ENCODE measurements at regions not wholly inside any gene's neighbourhood (a gene's known extent, or its start where the extent isn't known, plus 50 kb on each side); places are given as distances from the start of the nearest gene placed in this dataset.
"Not testable (repeated sequence)": the region's sequence is repeated elsewhere in the genome, so short reads cannot be mapped to it uniquely, and the experiment has no call there.

DNA sequence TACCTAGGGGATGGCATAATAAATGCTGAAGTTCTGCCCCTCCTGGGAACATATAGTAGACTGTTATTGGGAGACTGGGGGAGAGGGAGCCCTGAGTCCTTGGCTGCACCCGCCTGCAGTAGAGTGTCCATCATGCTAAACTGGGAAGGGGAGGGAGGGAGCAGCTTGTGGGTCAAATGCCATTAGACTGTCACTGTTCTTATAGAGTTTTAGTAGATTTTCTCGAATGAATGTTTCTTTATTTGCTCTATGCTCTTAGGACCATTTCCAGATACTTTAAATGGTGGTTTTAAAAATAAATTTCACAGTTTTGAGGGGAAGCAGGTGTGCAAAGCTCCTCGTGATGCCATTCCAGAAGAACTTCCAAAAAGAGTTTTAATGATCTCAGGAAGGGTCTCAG lies 111.6 kb upstream of the USP9X start:
- TF ChIP-seq, protein P1, sequence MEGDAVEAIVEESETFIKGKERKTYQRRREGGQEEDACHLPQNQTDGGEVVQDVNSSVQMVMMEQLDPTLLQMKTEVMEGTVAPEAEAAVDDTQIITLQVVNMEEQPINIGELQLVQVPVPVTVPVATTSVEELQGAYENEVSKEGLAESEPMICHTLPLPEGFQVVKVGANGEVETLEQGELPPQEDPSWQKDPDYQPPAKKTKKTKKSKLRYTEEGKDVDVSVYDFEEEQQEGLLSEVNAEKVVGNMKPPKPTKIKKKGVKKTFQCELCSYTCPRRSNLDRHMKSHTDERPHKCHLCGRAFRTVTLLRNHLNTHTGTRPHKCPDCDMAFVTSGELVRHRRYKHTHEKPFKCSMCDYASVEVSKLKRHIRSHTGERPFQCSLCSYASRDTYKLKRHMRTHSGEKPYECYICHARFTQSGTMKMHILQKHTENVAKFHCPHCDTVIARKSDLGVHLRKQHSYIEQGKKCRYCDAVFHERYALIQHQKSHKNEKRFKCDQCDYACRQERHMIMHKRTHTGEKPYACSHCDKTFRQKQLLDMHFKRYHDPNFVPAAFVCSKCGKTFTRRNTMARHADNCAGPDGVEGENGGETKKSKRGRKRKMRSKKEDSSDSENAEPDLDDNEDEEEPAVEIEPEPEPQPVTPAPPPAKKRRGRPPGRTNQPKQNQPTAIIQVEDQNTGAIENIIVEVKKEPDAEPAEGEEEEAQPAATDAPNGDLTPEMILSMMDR (IDR thresholded peaks at IDR 0.05; ENCODE audit: insufficient read depth, low read depth, low read length, missing control alignments) = no peak
- H3K4me3 ChIP-seq (ENCODE audit: low read depth, low read length) = no peak overlapping the region
- no peak for DNase-seq (ENCODE audit: low read depth)

DNA sequence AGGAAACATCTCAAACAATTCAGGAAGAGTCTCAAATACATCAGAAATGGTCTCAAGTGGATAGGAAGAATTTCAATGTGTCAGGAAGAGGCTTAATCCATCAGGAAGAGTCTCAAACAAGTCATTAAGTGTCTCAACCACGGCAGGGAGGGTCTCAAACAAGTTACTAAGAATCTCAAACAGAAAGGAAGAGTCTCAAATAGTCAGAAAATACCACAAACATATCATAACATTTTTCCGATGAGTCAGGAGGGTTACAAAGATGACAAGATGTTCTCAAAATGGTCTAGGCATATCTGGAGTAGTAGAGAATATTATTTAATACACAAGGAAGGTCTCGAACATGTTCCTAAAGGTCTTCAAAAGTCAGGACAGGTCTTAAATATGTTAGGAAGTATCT lies 109.3 kb upstream of the USP9X start:
- TF ChIP-seq, protein P1 (IDR thresholded peaks at IDR 0.05; ENCODE audit: insufficient read depth, low read depth, low read length, missing control alignments) = no peak
- DNase-seq (ENCODE audit: low read depth) = no peak
- no peak overlapping the region for H3K4me3 ChIP-seq (ENCODE audit: low read depth, low read length)

DNA sequence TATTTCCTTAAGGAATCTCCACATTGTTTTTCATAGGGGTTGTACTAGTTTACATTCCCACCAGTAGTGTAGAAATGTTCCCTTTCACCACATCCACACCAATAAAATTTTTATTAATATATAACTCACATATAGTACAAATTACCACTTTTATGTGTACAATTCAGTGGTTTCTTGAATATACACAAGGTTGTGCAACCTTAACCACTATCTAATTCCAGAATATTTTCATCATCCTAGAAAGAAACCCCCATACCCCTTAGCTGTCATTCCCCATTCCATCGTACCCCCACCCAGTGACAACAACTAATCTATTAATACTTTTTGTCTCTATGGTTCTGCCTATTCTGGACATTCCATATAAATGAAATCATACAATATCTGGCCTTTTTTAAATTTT lies 108.3 kb upstream of the USP9X start:
- TF ChIP-seq, protein P1 (IDR thresholded peaks at IDR 0.05; ENCODE audit: insufficient read depth, low read depth, low read length, missing control alignments) = no peak
- DNase-seq (ENCODE audit: low read depth) = no peak
- H3K4me3 ChIP-seq (ENCODE audit: low read depth, low read length) = no peak overlapping the region

DNA sequence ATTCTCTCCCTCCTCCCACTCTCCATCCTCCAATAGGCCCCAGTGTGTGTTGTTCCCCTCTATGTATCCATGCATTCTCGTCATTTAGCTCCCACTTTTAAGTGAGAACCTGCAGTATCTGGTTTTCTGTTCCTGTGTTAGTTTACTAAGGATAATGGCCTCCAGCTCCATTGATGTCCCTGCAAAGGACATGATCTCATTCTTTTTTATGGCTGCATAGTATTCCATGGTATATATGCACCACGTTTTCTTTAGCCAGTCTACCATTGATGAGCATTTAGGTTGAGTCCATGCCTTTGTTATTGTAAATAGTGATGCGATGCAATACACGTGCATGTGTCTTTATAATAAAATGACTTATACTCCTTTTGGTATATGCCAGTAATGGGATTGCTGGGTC lies 100.3 kb upstream of the USP9X start:
- TF ChIP-seq, protein P1 (IDR thresholded peaks at IDR 0.05; ENCODE audit: insufficient read depth, low read depth, low read length, missing control alignments) = no peak
- no peak overlapping the region for H3K4me3 ChIP-seq (ENCODE audit: low read depth, low read length)
- no peak for DNase-seq (ENCODE audit: low read depth)

DNA sequence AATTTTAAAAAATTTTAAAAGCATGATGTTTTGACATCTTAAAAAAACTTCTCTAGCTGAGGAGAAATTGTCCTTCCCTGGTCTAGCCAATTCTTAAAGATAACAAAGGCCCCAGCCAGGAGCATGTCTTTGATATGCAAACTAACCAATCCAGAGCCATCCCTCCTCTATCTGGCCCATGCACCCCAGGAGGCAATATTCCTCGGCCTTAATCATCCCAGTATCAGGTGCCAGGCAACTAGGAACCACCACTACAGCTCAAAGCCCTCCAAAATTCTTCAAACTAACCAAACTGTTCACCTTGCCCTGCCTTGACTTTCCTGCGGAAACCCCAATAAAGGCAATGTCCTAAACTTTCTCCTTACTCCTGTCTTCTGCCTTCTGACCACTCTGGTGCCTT lies 97.8 kb upstream of the USP9X start:
- no peak overlapping the region for H3K4me3 ChIP-seq (ENCODE audit: low read depth, low read length)
- TF ChIP-seq, protein P1 (IDR thresholded peaks at IDR 0.05; ENCODE audit: insufficient read depth, low read depth, low read length, missing control alignments) = no peak
- no peak for DNase-seq (ENCODE audit: low read depth)

DNA sequence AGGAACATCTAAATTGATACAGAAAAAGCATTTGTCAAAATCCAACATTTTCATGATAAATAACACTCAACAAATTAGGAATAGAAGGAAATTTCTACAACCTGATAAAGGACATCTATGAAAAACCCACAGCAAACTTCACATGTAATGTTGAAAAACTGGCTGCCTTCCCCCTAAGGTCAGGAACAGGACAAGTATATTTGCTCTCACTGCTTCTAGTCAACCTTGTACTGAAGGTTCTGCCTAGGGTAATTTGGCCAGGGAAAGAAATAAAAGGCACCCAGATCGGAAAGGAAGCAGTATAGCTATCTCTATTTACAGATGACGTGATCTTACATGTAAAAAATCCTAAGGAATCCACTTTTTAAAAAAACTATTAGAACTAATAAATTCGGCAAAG lies 97.1 kb upstream of the USP9X start:
- TF ChIP-seq, protein P1 (IDR thresholded peaks at IDR 0.05; ENCODE audit: insufficient read depth, low read depth, low read length, missing control alignments) = no peak
- no peak overlapping the region for H3K4me3 ChIP-seq (ENCODE audit: low read depth, low read length)
- no peak for DNase-seq (ENCODE audit: low read depth)

DNA sequence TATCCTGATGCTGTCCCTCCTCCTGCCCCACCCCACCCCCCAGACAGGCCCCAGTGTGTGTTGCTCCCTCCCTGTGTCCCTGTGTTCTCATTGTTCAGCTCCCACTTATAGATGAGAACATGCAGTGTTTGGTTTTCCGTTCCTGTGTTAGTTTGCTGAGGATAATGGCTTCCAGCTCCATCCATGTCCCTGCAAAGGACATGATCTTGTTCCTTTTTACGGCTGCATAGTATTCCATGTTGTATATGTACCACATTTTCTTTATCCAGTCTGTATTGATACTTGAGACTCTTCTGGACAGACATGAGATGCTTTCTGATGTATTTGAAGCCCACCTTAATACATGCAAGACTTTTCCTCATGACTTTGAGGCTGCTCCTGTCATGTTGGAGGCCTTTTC lies 91.8 kb upstream of the USP9X start:
- H3K4me3 ChIP-seq (ENCODE audit: low read depth, low read length); DNase-seq (ENCODE audit: low read depth): not testable (repeated sequence)
